ENCODE measurements at regions not wholly inside any gene's neighbourhood (a gene's known extent, or its start where the extent isn't known, plus 50 kb on each side); places are given as distances from the start of the nearest gene placed in this dataset.
A peak's percentile ranks its signal among the peaks of the same experiment; 100 is the strongest.

- peak; percentile 79 for DNase-seq
These were observed 59.6 kb upstream of the C1GALT1 start for GRCh38 chr7:7122701-7123281.

GRCh38 chr7:7125963-7126362, 56.4 kb upstream of the C1GALT1 start:
- DNase-seq: no peak

DNA sequence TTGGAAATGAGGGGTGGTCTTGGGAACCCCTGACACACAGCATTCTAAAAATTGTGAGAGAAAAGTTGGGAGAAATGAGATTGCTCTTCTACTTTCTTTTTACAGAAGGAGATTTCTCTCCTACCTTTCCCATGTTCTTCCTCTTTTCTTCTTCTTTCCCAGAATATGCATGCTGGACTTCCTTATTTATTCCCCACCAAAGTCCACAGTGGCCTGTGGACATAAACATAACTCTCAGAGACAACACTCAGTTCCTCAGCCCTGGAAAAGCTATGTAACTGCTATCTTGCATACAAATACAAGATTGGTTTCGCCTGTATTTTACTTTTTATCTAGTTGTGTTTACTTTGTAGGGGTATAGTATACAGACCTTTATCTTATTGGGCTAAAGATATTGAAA, 54.6 kb upstream of the C1GALT1 start:
- no peak for DNase-seq

DNA sequence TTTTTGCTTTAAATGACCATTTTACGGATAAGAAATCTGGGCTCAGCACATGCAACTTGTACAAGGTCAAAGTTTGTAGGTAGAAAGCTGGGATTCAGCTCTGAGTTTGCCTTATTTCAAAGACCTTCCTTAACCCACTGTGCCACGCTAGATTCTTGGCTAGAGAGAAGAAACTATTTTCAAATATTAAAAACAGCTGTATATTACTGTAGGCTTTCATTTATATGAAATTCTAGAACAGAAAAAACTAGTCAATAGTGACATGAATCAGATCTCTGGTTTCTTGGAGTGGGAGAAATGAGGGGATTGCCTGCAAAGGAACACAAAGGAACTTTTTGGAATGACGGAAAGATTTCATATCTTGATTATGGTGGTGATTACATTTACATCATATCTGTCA, 53.0 kb upstream of the C1GALT1 start:
- no peak for DNase-seq

GRCh38 chr7:7131273-7131672, 51.1 kb upstream of the C1GALT1 start:
- no peak for DNase-seq
